Hematopoietic multipotent progenitor cell (in vitro differentiated cells): ENCODE measurements at regions not wholly inside any gene's neighbourhood (a gene's known extent, or its start where the extent isn't known, plus 50 kb on each side); places are given as distances from the start of the nearest gene placed in this dataset.
"Not testable (repeated sequence)": the region's sequence is repeated elsewhere in the genome, so short reads cannot be mapped to it uniquely, and the experiment has no call there.

ENCODE experiments used
- DNase-seq, 3 donors: peaks; one replicate each; pipeline ENCODE4 v3.0.0-alpha.2; 2011 to 2015; ENCODE audit warnings: low read depth in 2 of 3, low spot score in 2 of 3

GRCh38 chr5:71903808-71904207 lies 184.7 kb downstream of the CARTPT start:
- no peak for DNase-seq

GRCh38 chr5:71904852-71905251 lies 185.8 kb downstream of the CARTPT start:
- no peak for DNase-seq

- peak in 1 of 3 donors; percentile 0 for DNase-seq
Observed at GRCh38 chr5:71905834-71906711, 187.0 kb downstream of the CARTPT start.

GRCh38 chr5:71907001-71907588 lies 188.0 kb downstream of the CARTPT start:
- no peak for DNase-seq

- no peak for DNase-seq
Observed at GRCh38 chr5:71907608-71908145, 188.6 kb downstream of the CARTPT start.

- no peak for DNase-seq
Observed at GRCh38 chr5:71910741-71911140, 191.7 kb downstream of the CARTPT start.

- no peak for DNase-seq
Observed at GRCh38 chr5:71912021-71912420, 192.9 kb downstream of the CARTPT start.

- DNase-seq: no peak
Observed at GRCh38 chr5:71914281-71914680, 193.0 kb upstream of the MAP1B start.

GRCh38 chr5:71922584-71923106 lies 184.6 kb upstream of the MAP1B start:
- no peak for DNase-seq

GRCh38 chr5:71923755-71924154 lies 183.5 kb upstream of the MAP1B start:
- DNase-seq: no peak

- DNase-seq: no peak
Observed at GRCh38 chr5:71924325-71924724, 182.9 kb upstream of the MAP1B start.

- no peak for DNase-seq
Observed at GRCh38 chr5:71924980-71925379, 182.3 kb upstream of the MAP1B start.

GRCh38 chr5:71925608-71926091 lies 181.6 kb upstream of the MAP1B start:
- no peak for DNase-seq

- no peak for DNase-seq
Observed at GRCh38 chr5:71929003-71929402, 178.3 kb upstream of the MAP1B start.

GRCh38 chr5:71930554-71930953 lies 176.7 kb upstream of the MAP1B start:
- not testable (repeated sequence) for DNase-seq

- peak in 2 of 3 donors; percentile 18 to 20 for DNase-seq
Observed at GRCh38 chr5:71932131-71932654, 175.1 kb upstream of the MAP1B start.

- DNase-seq: peak in 1 of 3 donors; percentile 13
Observed at GRCh38 chr5:71932655-71933338, 174.5 kb upstream of the MAP1B start.

GRCh38 chr5:71934322-71934721 lies 173.0 kb upstream of the MAP1B start:
- no peak for DNase-seq

GRCh38 chr5:71937921-71938698 lies 169.2 kb upstream of the MAP1B start:
- no peak for DNase-seq

GRCh38 chr5:71938895-71939294 lies 168.4 kb upstream of the MAP1B start:
- DNase-seq: no peak
